ENCODE measurements at regions not wholly inside any gene's neighbourhood (a gene's known extent, or its start where the extent isn't known, plus 50 kb on each side); places are given as distances from the start of the nearest gene placed in this dataset.
"Not testable (repeated sequence)": the region's sequence is repeated elsewhere in the genome, so short reads cannot be mapped to it uniquely, and the experiment has no call there.

DNA sequence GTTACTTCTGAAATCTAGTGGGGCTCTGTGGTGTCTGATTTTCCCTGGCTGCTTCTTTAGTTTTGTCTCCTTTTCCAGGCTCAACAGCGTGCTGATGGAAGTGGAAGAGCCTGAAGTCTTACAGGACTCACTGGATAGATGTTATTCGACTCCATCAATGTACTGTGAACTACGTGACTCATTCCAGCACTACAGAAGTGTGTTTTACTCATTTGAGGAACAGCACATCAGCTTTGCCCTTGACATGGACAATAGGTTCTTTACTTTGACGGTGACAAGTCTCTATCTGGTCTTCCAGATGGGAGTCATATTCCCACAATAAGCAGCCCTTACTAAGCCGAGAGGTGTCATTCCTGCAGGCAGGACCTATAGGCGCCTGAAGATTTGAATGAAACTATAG lies 51.1 kb downstream of the NBPF8 start:
- H3K4me3 Mint-ChIP-seq (ENCODE audit: unreplicated experiment); H3K36me3 Mint-ChIP-seq (ENCODE audit: unreplicated experiment); DNase-seq (ENCODE audit: extremely low spot score, unreplicated experiment); H3K9me3 Mint-ChIP-seq (ENCODE audit: unreplicated experiment); H3K4me1 Mint-ChIP-seq (ENCODE audit: unreplicated experiment); H3K27ac Mint-ChIP-seq (ENCODE audit: unreplicated experiment); H3K27me3 Mint-ChIP-seq (ENCODE audit: unreplicated experiment): not testable (repeated sequence)

DNA sequence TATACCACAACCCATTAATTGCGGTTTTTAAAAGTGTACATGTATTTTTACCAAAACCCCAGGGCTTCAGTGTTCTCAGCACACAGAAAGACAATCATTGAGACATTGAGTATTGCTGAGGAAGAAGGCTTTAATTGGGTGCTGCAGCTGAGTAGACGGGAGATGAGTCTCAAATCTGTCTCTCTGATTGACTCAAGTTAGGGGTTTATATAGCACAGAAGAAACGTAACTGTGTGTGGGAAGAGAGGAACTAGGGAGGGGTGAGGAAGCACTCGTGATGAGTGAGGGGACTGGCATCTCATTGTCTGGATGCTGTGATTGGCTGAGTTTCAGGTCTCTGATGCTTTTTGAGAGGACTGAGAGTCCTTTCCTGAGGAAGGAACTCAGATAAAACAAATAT lies 62.8 kb downstream of the NBPF8 start:
- H3K36me3 Mint-ChIP-seq (ENCODE audit: unreplicated experiment); H3K4me3 Mint-ChIP-seq (ENCODE audit: unreplicated experiment); H3K4me1 Mint-ChIP-seq (ENCODE audit: unreplicated experiment); H3K27ac Mint-ChIP-seq (ENCODE audit: unreplicated experiment); H3K9me3 Mint-ChIP-seq (ENCODE audit: unreplicated experiment); H3K27me3 Mint-ChIP-seq (ENCODE audit: unreplicated experiment); DNase-seq (ENCODE audit: extremely low spot score, unreplicated experiment): not testable (repeated sequence)

DNA sequence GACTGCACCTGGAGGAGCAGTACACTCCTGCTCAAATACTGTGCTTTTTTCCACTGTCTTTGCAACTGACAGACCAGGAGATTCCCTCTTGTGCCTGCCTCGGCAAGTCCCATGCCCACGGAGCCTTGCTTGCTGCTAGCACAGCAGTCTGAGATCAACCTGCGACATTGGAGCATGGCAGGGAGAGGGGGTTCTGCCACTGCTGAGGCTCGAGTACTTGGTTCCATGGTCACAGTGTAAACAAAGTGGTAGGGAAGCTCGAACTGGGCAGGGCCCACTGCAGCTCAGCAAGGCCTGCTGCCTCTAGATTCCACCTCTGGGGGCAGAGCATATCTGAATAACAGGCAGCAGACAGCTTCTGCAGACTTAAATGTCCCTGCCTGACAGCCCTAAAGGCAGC lies 63.6 kb downstream of the NBPF8 start:
- peaks cover 12% of the 10 kb centered on the region for H3K36me3 Mint-ChIP-seq (ENCODE audit: unreplicated experiment)

DNA sequence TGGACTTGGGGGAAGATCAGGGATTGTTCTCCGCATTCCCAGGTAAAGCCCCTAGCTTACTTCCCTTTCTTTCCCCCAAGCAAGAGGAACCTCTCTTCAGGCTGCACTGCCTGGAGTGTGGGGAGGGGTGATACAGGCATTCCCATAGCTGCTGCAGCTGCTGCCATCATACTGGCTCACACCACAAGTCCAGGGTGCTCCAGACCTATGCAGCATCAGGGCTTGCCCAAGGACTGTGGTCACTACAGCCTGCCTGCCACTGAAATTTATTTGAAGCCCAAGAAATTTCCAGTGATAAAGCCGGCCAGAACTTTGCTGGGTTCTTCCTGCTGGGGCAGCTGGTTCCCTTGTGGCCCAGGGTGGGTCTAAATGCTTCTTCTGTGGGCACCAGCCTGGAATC lies 72.7 kb downstream of the NBPF8 start:
- DNase-seq (ENCODE audit: extremely low spot score, unreplicated experiment); H3K4me3 Mint-ChIP-seq (ENCODE audit: unreplicated experiment); H3K4me1 Mint-ChIP-seq (ENCODE audit: unreplicated experiment); H3K27ac Mint-ChIP-seq (ENCODE audit: unreplicated experiment); H3K36me3 Mint-ChIP-seq (ENCODE audit: unreplicated experiment); H3K9me3 Mint-ChIP-seq (ENCODE audit: unreplicated experiment); H3K27me3 Mint-ChIP-seq (ENCODE audit: unreplicated experiment): not testable (repeated sequence)

More for the DNA sequence above, 63.6 kb downstream of the NBPF8 start:
- not testable (repeated sequence) for H3K27ac Mint-ChIP-seq (ENCODE audit: unreplicated experiment); H3K4me3 Mint-ChIP-seq (ENCODE audit: unreplicated experiment); DNase-seq (ENCODE audit: extremely low spot score, unreplicated experiment); H3K4me1 Mint-ChIP-seq (ENCODE audit: unreplicated experiment); H3K9me3 Mint-ChIP-seq (ENCODE audit: unreplicated experiment); H3K27me3 Mint-ChIP-seq (ENCODE audit: unreplicated experiment)

DNA sequence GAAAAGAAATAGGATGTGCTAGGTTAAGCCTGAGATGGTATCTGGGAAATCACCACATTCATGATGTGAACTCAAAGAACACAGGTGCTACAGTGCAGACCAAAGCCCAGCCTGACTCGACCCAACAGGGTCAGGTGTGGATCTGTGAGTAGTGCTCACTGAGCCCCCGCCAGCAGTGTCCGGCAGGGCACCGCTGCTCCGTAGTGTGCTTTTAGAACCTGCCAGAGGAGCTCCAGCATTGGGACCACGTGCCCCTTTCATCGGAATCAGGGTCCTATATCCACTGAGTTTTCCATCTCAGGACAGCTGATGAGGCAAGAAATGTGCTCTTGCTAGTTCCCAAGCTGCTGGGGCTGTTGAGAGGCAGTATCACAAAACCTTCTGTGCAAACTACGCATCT lies 74.4 kb downstream of the NBPF8 start:
- DNase-seq (ENCODE audit: extremely low spot score, unreplicated experiment); H3K4me3 Mint-ChIP-seq (ENCODE audit: unreplicated experiment); H3K36me3 Mint-ChIP-seq (ENCODE audit: unreplicated experiment); H3K27me3 Mint-ChIP-seq (ENCODE audit: unreplicated experiment); H3K27ac Mint-ChIP-seq (ENCODE audit: unreplicated experiment); H3K9me3 Mint-ChIP-seq (ENCODE audit: unreplicated experiment); H3K4me1 Mint-ChIP-seq (ENCODE audit: unreplicated experiment): not testable (repeated sequence)

DNA sequence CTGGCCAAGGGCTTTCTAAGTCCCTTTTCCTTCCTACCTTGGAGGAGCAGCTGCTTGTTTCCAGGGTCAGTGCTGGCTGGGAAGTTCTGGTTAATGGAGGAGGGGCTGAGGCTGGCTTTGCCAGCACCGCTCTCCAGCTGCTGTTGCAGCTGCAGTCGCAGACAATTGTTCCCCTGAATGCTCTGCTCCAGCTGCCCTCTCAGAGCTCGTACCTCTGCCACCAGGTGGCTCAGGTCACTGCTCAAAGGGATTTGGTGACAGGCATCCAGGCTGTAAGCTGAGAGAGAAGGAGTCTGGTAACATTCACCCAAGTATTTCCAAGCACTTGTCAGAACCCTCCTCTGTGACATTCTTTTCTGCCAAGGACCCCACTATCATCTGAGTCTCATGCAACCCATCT lies 82.3 kb downstream of the NBPF8 start:
- not testable (repeated sequence) for H3K36me3 Mint-ChIP-seq (ENCODE audit: unreplicated experiment); H3K9me3 Mint-ChIP-seq (ENCODE audit: unreplicated experiment); H3K4me3 Mint-ChIP-seq (ENCODE audit: unreplicated experiment)

DNA sequence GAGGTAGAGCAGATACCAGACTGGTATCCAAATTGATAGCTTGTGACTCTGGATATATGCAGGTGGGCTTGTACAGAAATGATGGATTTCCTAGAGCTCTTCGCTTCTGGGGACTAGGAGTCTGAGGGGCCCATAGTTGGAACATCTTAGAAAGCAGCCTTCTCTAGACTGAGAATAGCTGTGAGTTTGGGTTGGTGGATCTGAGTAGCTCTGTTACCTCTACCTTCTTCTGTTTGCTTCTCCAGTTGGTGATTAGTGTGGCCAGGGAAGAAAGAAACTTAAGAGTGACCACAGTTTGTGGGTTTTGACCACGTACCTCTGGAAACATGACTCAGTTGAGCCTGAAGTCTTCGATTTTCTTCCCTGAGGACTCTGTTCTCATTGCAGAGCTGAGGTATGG lies 88.4 kb downstream of the NBPF8 start:
- not testable (repeated sequence) for H3K27ac Mint-ChIP-seq (ENCODE audit: unreplicated experiment); H3K4me3 Mint-ChIP-seq (ENCODE audit: unreplicated experiment); H3K9me3 Mint-ChIP-seq (ENCODE audit: unreplicated experiment); H3K27me3 Mint-ChIP-seq (ENCODE audit: unreplicated experiment); DNase-seq (ENCODE audit: extremely low spot score, unreplicated experiment); H3K4me1 Mint-ChIP-seq (ENCODE audit: unreplicated experiment); H3K36me3 Mint-ChIP-seq (ENCODE audit: unreplicated experiment)

More for the DNA sequence above, 82.3 kb downstream of the NBPF8 start:
- H3K4me1 Mint-ChIP-seq (ENCODE audit: unreplicated experiment); DNase-seq (ENCODE audit: extremely low spot score, unreplicated experiment); H3K27ac Mint-ChIP-seq (ENCODE audit: unreplicated experiment); H3K27me3 Mint-ChIP-seq (ENCODE audit: unreplicated experiment): not testable (repeated sequence)

DNA sequence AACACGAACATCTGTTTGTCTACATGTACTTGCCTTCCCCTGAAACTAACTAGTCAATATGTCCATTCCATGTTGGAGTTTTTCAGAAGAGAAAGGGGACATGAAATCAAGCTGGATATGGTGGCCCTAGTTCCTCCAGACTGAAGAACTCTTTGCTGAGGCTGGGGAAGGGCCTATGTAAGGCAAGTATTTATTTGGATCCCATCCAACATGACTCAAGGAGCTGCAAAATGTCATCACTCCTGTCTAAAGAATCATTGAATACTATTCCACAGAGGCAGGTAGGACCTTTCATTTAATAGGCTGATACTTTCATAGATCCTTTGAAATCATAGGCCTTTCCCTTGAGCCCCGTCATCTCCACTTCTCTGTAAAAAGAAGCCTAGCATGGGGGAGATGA lies 91.5 kb downstream of the NBPF8 start:
- not testable (repeated sequence) for DNase-seq (ENCODE audit: extremely low spot score, unreplicated experiment); H3K36me3 Mint-ChIP-seq (ENCODE audit: unreplicated experiment); H3K4me3 Mint-ChIP-seq (ENCODE audit: unreplicated experiment); H3K27me3 Mint-ChIP-seq (ENCODE audit: unreplicated experiment); H3K9me3 Mint-ChIP-seq (ENCODE audit: unreplicated experiment); H3K4me1 Mint-ChIP-seq (ENCODE audit: unreplicated experiment); H3K27ac Mint-ChIP-seq (ENCODE audit: unreplicated experiment)

DNA sequence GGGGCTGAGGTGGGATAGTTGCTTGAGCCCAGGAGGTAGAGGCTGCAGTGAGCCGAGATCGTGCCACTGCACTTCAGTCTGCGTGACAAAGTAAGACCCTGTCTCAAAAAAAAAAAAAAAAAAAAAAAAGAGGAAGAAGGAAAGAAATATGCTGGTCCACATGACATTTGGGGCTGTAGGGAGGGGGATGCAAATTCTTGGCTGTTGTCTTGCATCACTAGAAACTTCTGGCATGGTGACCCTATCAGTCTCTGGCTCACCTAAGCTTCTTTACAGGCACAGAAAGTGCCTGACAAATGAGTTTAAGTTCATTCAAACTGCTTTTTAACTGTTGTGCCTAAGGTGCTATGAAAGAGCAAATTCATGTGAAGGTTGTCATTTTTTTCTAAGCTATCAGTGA lies 93.5 kb downstream of the NBPF8 start:
- H3K36me3 Mint-ChIP-seq (ENCODE audit: unreplicated experiment); DNase-seq (ENCODE audit: extremely low spot score, unreplicated experiment); H3K4me3 Mint-ChIP-seq (ENCODE audit: unreplicated experiment); H3K9me3 Mint-ChIP-seq (ENCODE audit: unreplicated experiment); H3K27ac Mint-ChIP-seq (ENCODE audit: unreplicated experiment); H3K4me1 Mint-ChIP-seq (ENCODE audit: unreplicated experiment); H3K27me3 Mint-ChIP-seq (ENCODE audit: unreplicated experiment): not testable (repeated sequence)

DNA sequence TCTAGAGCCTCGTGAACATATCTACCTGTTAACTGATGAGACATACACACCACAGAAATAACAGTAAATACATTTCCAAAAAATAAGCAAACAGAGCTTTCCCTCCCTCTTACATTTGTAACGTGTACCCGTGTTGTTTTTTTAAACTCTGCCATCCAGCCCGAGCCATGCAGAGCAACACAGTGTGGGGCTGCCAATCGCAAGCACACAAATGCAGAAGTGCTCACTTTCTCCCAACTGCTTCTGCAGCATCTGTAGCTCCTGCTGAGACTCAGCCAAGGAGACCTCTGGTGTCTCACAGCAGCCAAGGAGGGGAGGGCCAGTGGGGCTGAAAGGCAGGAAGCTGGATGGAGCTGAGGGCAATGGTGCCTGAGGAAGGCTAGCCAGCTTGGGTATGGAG lies 94.4 kb downstream of the NBPF8 start:
- H3K27ac Mint-ChIP-seq (ENCODE audit: unreplicated experiment); H3K4me1 Mint-ChIP-seq (ENCODE audit: unreplicated experiment); H3K4me3 Mint-ChIP-seq (ENCODE audit: unreplicated experiment); H3K9me3 Mint-ChIP-seq (ENCODE audit: unreplicated experiment); H3K27me3 Mint-ChIP-seq (ENCODE audit: unreplicated experiment); DNase-seq (ENCODE audit: extremely low spot score, unreplicated experiment); H3K36me3 Mint-ChIP-seq (ENCODE audit: unreplicated experiment): not testable (repeated sequence)

DNA sequence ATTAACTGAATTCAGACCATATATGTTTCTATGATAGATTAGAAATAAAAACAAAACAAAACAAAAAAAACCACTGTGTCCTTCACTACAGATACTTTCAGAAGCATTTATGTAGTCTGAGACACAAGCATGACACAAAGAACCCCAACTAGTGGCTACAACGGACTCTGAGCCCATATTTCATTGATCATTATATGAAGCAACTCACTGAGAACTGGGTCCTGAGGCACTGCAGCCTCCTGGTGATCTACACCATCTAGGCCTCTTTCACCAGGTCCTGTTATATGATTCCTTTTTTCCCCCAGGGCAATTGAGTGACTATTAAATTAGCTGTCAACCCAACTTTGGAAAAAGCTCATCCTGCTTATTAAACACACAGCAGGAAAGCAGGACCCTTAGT lies 98.3 kb downstream of the NBPF8 start:
- H3K36me3 Mint-ChIP-seq (ENCODE audit: unreplicated experiment); DNase-seq (ENCODE audit: extremely low spot score, unreplicated experiment); H3K9me3 Mint-ChIP-seq (ENCODE audit: unreplicated experiment); H3K4me1 Mint-ChIP-seq (ENCODE audit: unreplicated experiment); H3K4me3 Mint-ChIP-seq (ENCODE audit: unreplicated experiment); H3K27ac Mint-ChIP-seq (ENCODE audit: unreplicated experiment); H3K27me3 Mint-ChIP-seq (ENCODE audit: unreplicated experiment): not testable (repeated sequence)

DNA sequence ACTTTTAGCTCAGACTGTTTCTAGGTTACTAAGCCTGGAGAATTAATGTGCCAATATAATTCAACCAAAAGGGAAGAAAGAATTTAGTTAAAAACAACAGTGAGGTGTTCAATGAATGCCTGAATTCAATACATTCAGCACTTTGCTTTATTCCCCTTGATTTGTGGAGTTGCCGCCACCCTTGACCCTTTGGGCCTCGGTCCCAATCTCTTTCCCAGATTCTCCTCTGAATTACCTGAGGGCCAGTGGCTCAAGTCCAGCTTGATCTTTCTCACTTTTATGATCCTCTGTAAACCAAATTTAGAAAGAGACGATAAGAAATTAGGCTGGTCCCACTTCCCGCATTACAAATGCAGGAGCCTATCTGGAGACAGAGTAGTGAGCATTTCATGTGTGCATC lies 98.7 kb downstream of the NBPF8 start:
- H3K27ac Mint-ChIP-seq (ENCODE audit: unreplicated experiment); H3K4me3 Mint-ChIP-seq (ENCODE audit: unreplicated experiment); DNase-seq (ENCODE audit: extremely low spot score, unreplicated experiment); H3K4me1 Mint-ChIP-seq (ENCODE audit: unreplicated experiment); H3K36me3 Mint-ChIP-seq (ENCODE audit: unreplicated experiment); H3K9me3 Mint-ChIP-seq (ENCODE audit: unreplicated experiment); H3K27me3 Mint-ChIP-seq (ENCODE audit: unreplicated experiment): not testable (repeated sequence)

DNA sequence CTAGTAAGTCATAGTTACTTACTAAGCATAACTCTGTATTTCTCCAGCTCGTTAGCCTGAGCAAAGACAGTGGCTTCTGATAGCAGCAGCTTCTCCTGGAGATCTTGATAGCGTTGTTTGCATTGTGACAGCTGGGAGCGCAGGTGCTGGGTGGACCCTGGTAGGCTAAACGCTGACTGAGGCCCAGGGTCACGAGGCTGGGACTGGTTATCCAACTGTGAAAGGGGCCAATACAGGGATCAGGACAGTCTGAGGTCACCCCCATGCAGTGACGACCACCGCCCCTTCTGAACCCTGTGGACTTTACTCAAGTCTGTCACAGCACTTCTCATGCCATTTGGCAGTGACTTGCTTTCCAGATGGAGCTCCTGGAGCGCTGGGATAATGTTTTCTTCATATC lies 104.4 kb downstream of the NBPF8 start:
- not testable (repeated sequence) for H3K9me3 Mint-ChIP-seq (ENCODE audit: unreplicated experiment); H3K27me3 Mint-ChIP-seq (ENCODE audit: unreplicated experiment); H3K27ac Mint-ChIP-seq (ENCODE audit: unreplicated experiment); H3K36me3 Mint-ChIP-seq (ENCODE audit: unreplicated experiment); H3K4me3 Mint-ChIP-seq (ENCODE audit: unreplicated experiment); DNase-seq (ENCODE audit: extremely low spot score, unreplicated experiment); H3K4me1 Mint-ChIP-seq (ENCODE audit: unreplicated experiment)

Data from osteocyte (in vitro differentiated cells).